ENCODE measurements at regions not wholly inside any gene's neighbourhood (a gene's known extent, or its start where the extent isn't known, plus 50 kb on each side); places are given as distances from the start of the nearest gene placed in this dataset.

- Histone ChIP-seq H3K4me3 (ENCODE audit: low read length) (no peak overlapping the region), H3K36me3 (ENCODE audit: insufficient read depth, low read length) (no peaks in the 10 kb centered on the region), H3K27ac (ENCODE audit: low read depth in 1 of 2, low read length in 2 of 2) (no peak overlapping the region), H3K27me3 (ENCODE audit: control insufficient read depth in 1 of 2, insufficient read depth in 2 of 2, low read length in 2 of 2) (no peaks in the 10 kb centered on the region), H3K4me1 (ENCODE audit: insufficient read depth, low read length) (no peaks in the 10 kb centered on the region), H3K9me3 (ENCODE audit: control insufficient read depth in 1 of 2, insufficient read depth in 1 of 2, low read length in 2 of 2) (no peaks in the 10 kb centered on the region)
- no peaks in the 10 kb centered on the region for H3K4me1 Mint-ChIP-seq (ENCODE audit: low read depth)
- H3K4me3 Mint-ChIP-seq = no peak overlapping the region
- ChIA-PET CTCF (no interaction called here), POLR2A (no interaction called here)
- peaks cover 11% of the 10 kb centered on the region for H3K9me3 Mint-ChIP-seq
- intact Hi-C loops (cut with DNase I, micrococcal nuclease) = no loop called here
- TF ChIP-seq CTCF (IDR thresholded peaks at IDR 0.05) = no peak
- H3K27ac Mint-ChIP-seq = no peak overlapping the region
- H3K36me3 Mint-ChIP-seq (ENCODE audit: low read depth) = no peaks in the 10 kb centered on the region
- DNase-seq = no peak
- H3K27me3 Mint-ChIP-seq = no peaks in the 10 kb centered on the region
- ATAC-seq (ENCODE audit: poor library complexity) = no peak
Measured at GRCh38 chr15:47244361-47244760, 472.9 kb upstream of the SEMA6D start.

GRCh38 chr15:47246317-47246716 is 471.0 kb upstream of the SEMA6D start:
- no peaks in the 10 kb centered on the region for H3K4me1 ChIP-seq (ENCODE audit: insufficient read depth, low read length)
- Mint-ChIP-seq H3K27ac (no peak overlapping the region), H3K9me3 (peaks cover 16% of the 10 kb centered on the region), H3K27me3 (no peaks in the 10 kb centered on the region), H3K4me3 (no peak overlapping the region), H3K4me1 (ENCODE audit: low read depth) (no peaks in the 10 kb centered on the region), H3K36me3 (ENCODE audit: low read depth) (no peaks in the 10 kb centered on the region)
- POLR2A ChIA-PET = no interaction called here
- ATAC-seq (ENCODE audit: poor library complexity) (no peak), DNase-seq (no peak)
- H3K27me3 ChIP-seq (ENCODE audit: control insufficient read depth in 1 of 2, insufficient read depth in 2 of 2, low read length in 2 of 2) = no peaks in the 10 kb centered on the region
- intact Hi-C loops (cut with DNase I, micrococcal nuclease) = no loop called here
- no peaks in the 10 kb centered on the region for H3K9me3 ChIP-seq (ENCODE audit: control insufficient read depth in 1 of 2, insufficient read depth in 1 of 2, low read length in 2 of 2)
- TF ChIP-seq CTCF (IDR thresholded peaks at IDR 0.05) = no peak
- H3K4me3 ChIP-seq (ENCODE audit: low read length) = no peak overlapping the region
- H3K27ac ChIP-seq (ENCODE audit: low read depth in 1 of 2, low read length in 2 of 2) = no peak overlapping the region
- no peaks in the 10 kb centered on the region for H3K36me3 ChIP-seq (ENCODE audit: insufficient read depth, low read length)
- CTCF ChIA-PET = no interaction called here

GRCh38 chr15:47258521-47258920 is 458.8 kb upstream of the SEMA6D start:
- intact Hi-C loops (cut with DNase I, micrococcal nuclease) = no loop called here
- Mint-ChIP-seq H3K4me3 (no peak overlapping the region), H3K27ac (no peak overlapping the region), H3K9me3 (peaks cover 16% of the 10 kb centered on the region), H3K36me3 (ENCODE audit: low read depth) (no peaks in the 10 kb centered on the region), H3K27me3 (no peaks in the 10 kb centered on the region), H3K4me1 (ENCODE audit: low read depth) (no peaks in the 10 kb centered on the region)
- H3K9me3 ChIP-seq (ENCODE audit: control insufficient read depth in 1 of 2, insufficient read depth in 1 of 2, low read length in 2 of 2) = peaks cover 0 to 8% of the 10 kb centered on the region in 2 experiments
- H3K27me3 ChIP-seq (ENCODE audit: control insufficient read depth in 1 of 2, insufficient read depth in 2 of 2, low read length in 2 of 2) = no peaks in the 10 kb centered on the region
- TF ChIP-seq CTCF (IDR thresholded peaks at IDR 0.05) = no peak
- CTCF ChIA-PET = no interaction called here
- ATAC-seq (ENCODE audit: poor library complexity) (no peak), DNase-seq (no peak)
- no peaks in the 10 kb centered on the region for H3K4me1 ChIP-seq (ENCODE audit: insufficient read depth, low read length)
- H3K27ac ChIP-seq (ENCODE audit: low read depth in 1 of 2, low read length in 2 of 2) = no peak overlapping the region
- H3K4me3 ChIP-seq (ENCODE audit: low read length) = no peak overlapping the region
- H3K36me3 ChIP-seq (ENCODE audit: insufficient read depth, low read length) = no peaks in the 10 kb centered on the region
- POLR2A ChIA-PET = interaction anchor here (0.6 kb wide), 1 partner anchor 200 kb away, joined by 4 read pairs; no protein-coding TSS in a partner anchor

Data from CD4-positive, alpha-beta T cell (primary cell).